ENCODE measurements at regions not wholly inside any gene's neighbourhood (a gene's known extent, or its start where the extent isn't known, plus 50 kb on each side); places are given as distances from the start of the nearest gene placed in this dataset.

- Histone ChIP-seq H3K4me3 (no peak overlapping the region), H3K27ac (no peak overlapping the region), H3K4me1 (replicated peaks in 1 of 2) (no peaks in the 10 kb centered on the region)
- WGBS, 10 experiments, result 0 to 91% (median 82%) methylated on average over 1 to 2 of the region's 2 CpGs; no CpG with 5 or more reads in 1 of the 10 experiments
- in situ Hi-C loops (cut with MboI; ENCODE audit: low pct_unique_long_range_greater_than_20kb in 2 of 9, low sequenced_read_pairs in 9 of 9, unreplicated experiment in 9 of 9), result no loop called here
- ATAC-seq (replicated peaks in 6 of 8), result peak in 7 of 8 experiments; percentile 72 to 95 (median 87)
These were observed 672.9 kb upstream of the PTBP2 start for GRCh38 chr1:96048572-96049212.

DNA sequence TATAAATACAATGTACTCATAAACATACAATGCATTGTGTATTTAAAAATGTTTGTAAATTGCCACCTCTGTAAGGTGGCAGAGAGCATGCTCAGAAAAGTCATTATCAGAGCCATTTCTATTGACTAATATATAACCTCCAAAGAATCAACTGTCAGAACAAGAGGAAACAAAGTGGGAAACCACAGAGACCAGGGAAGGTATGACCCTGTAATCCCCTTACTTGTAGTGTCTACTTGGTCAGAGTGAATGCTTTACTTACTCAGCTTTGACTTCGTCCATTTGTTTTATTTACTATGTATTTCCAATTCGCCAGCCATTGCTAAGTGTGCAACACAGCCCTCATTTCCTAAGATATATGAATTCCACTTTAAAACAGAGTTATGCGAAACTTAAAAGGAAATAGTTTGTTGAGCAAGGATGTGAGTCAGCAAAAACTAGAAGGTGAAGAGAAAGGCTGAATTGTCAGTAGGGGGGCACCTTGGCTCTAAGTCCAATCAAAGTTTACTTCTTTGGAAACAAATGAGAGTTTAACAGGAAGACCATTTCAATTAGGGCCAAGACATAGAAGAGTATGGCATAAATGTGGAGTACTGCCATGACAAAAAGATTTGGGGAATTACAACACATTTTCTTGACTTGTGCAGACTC lies 671.7 kb upstream of the PTBP2 start:
- Histone ChIP-seq H3K27ac (no peak overlapping the region), H3K4me1 (replicated peaks in 1 of 2) (no peaks in the 10 kb centered on the region), H3K4me3 (no peak overlapping the region)
- no peak for ATAC-seq (replicated peaks in 6 of 8)
- WGBS, 10 experiments, result 30 to 100% (median 93%) methylated on average over 1 to 3 of the region's 3 CpGs; no CpG with 5 or more reads in 1 of the 10 experiments
- in situ Hi-C loops (cut with MboI; ENCODE audit: low pct_unique_long_range_greater_than_20kb in 2 of 9, low sequenced_read_pairs in 9 of 9, unreplicated experiment in 9 of 9), result no loop called here

DNA sequence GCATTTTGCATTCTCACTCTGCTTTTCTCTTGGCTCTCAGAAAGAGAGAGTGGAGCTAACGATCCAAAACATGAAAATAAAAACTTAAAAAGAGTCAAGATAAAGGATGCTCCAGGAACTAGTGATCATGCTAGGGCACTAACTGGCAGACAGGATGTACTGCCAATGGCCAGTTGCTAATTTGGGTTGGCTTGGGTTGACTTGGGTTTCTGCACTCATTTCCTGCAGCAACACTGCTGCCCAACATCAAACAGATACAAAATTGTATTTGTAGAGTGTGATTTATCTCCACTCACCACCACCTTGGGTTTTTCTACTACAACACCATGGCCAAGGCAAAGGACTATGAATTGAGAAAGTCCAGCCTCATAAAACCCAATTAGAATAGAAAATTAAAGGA lies 662.3 kb upstream of the PTBP2 start:
- H3K4me3 ChIP-seq, result no peak overlapping the region
- ATAC-seq (replicated peaks in 6 of 8), result no peak
- in situ Hi-C loops (cut with MboI; ENCODE audit: low pct_unique_long_range_greater_than_20kb in 2 of 9, low sequenced_read_pairs in 9 of 9, unreplicated experiment in 9 of 9), result no loop called here
- H3K27ac ChIP-seq, result no peak overlapping the region
- H3K4me1 ChIP-seq (replicated peaks in 1 of 2), result no peaks in the 10 kb centered on the region
- 0 to 93% (median 56%) methylated on average over 1 of the region's 1 CpG for WGBS, 10 experiments

DNA sequence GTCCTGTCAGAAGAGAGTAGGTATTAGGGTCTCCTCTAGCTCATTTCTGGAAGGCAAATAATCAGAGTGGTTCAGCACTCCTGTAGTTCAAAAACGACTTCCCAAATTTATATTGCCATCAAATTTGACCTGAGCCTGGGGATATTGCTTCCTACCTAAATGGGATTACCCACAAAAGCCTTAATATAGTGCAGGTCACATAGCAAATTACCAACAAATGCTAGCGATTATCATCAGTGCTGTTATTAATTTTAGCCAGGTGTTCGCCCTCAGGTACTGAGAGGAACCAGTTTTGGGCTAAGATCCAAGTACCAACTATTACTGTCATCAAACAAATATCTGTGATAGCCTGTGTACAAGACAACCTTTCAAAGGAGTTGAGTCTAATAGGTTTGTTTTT lies 661.8 kb upstream of the PTBP2 start:
- Histone ChIP-seq H3K27ac (no peak overlapping the region), H3K4me1 (replicated peaks in 1 of 2) (no peaks in the 10 kb centered on the region), H3K4me3 (no peak overlapping the region)
- no peak for ATAC-seq (replicated peaks in 6 of 8)
- in situ Hi-C loops (cut with MboI; ENCODE audit: low pct_unique_long_range_greater_than_20kb in 2 of 9, low sequenced_read_pairs in 9 of 9, unreplicated experiment in 9 of 9), result no loop called here
- whole genome bisulfite sequencing, 10 experiments, result 0 to 100% (median 80%) methylated on average over 1 to 3 of the region's 3 CpGs; no CpG with 5 or more reads in 1 of the 10 experiments

DNA sequence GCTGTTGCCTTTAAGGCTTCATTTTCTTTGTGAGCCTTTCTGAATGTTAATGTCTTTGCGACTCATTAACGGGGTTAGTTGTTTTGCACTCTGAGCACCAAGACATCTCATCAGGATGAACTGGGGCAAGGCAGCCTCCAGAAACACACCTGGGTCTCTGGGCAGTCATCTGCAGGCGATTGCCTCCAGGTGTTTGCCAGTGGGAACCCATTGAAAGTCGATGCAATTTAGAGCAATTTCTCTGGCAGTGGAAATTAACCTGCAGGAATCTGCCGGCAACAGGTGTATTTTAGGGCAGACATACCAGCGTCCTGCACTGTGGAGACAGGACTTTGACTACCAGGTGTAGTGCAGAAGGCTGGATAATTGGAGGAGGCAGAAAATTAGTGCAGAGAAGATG lies 661.0 kb upstream of the PTBP2 start:
- Histone ChIP-seq H3K4me1 (replicated peaks in 1 of 2) (no peaks in the 10 kb centered on the region), H3K27ac (no peak overlapping the region), H3K4me3 (no peak overlapping the region)
- no peak for ATAC-seq (replicated peaks in 6 of 8)
- in situ Hi-C loops (cut with MboI; ENCODE audit: low pct_unique_long_range_greater_than_20kb in 2 of 9, low sequenced_read_pairs in 9 of 9, unreplicated experiment in 9 of 9), result no loop called here
- 17 to 57% (median 31%) methylated on average over 1 to 6 of the region's 6 CpGs; no CpG with 5 or more reads in 3 of the 10 experiments for WGBS, 10 experiments

GRCh38 chr1:96072021-96072420 lies 649.6 kb upstream of the PTBP2 start:
- Histone ChIP-seq H3K4me1 (replicated peaks in 1 of 2) (peaks cover 5 to 16% of the 10 kb centered on the region in 2 donors), H3K27ac (no peak overlapping the region), H3K4me3 (no peak overlapping the region)
- in situ Hi-C loops (cut with MboI; ENCODE audit: low pct_unique_long_range_greater_than_20kb in 2 of 9, low sequenced_read_pairs in 9 of 9, unreplicated experiment in 9 of 9), result no loop called here
- peak in 2 of 8 experiments; percentile 28 to 43 for ATAC-seq (replicated peaks in 6 of 8)
- WGBS, 10 experiments, result 14 to 100% (median 94%) methylated on average over 1 to 3 of the region's 3 CpGs

GRCh38 chr1:96073100-96073499 lies 648.5 kb upstream of the PTBP2 start:
- peaks cover 5 to 16% of the 10 kb centered on the region in 2 donors for H3K4me1 ChIP-seq (replicated peaks in 1 of 2)
- H3K4me3 ChIP-seq, result no peak overlapping the region
- WGBS, 10 experiments, result 80 to 100% (median 100%) methylated on average over 1 of the region's 1 CpG; no CpG with 5 or more reads in 4 of the 10 experiments
- no peak for ATAC-seq (replicated peaks in 6 of 8)
- in situ Hi-C loops (cut with MboI; ENCODE audit: low pct_unique_long_range_greater_than_20kb in 2 of 9, low sequenced_read_pairs in 9 of 9, unreplicated experiment in 9 of 9), result no loop called here
- no peak overlapping the region for H3K27ac ChIP-seq

- Histone ChIP-seq H3K4me3 (no peak overlapping the region), H3K27ac (no peak overlapping the region), H3K4me1 (replicated peaks in 1 of 2) (peaks cover 5 to 16% of the 10 kb centered on the region in 2 donors)
- in situ Hi-C loops (cut with MboI; ENCODE audit: low pct_unique_long_range_greater_than_20kb in 2 of 9, low sequenced_read_pairs in 9 of 9, unreplicated experiment in 9 of 9), result no loop called here
- peak in 2 of 8 experiments; percentile 49 to 50 for ATAC-seq (replicated peaks in 6 of 8)
- 0 to 100% (median 63%) methylated on average over 1 to 2 of the region's 2 CpGs; no CpG with 5 or more reads in 1 of the 10 experiments for WGBS, 10 experiments
These were observed 647.2 kb upstream of the PTBP2 start for GRCh38 chr1:96074422-96074821.

GRCh38 chr1:96074876-96075577 lies 646.6 kb upstream of the PTBP2 start:
- H3K27ac ChIP-seq, result no peak overlapping the region
- peak in 4 of 8 experiments; percentile 16 to 78 (median 71) for ATAC-seq (replicated peaks in 6 of 8)
- no peak overlapping the region for H3K4me3 ChIP-seq
- in situ Hi-C loops (cut with MboI; ENCODE audit: low pct_unique_long_range_greater_than_20kb in 2 of 9, low sequenced_read_pairs in 9 of 9, unreplicated experiment in 9 of 9), result no loop called here
- H3K4me1 ChIP-seq (replicated peaks in 1 of 2), result peaks cover 5 to 16% of the 10 kb centered on the region in 2 donors
- 12 to 68% (median 55%) methylated on average over 2 to 5 of the region's 5 CpGs for WGBS, 10 experiments

DNA sequence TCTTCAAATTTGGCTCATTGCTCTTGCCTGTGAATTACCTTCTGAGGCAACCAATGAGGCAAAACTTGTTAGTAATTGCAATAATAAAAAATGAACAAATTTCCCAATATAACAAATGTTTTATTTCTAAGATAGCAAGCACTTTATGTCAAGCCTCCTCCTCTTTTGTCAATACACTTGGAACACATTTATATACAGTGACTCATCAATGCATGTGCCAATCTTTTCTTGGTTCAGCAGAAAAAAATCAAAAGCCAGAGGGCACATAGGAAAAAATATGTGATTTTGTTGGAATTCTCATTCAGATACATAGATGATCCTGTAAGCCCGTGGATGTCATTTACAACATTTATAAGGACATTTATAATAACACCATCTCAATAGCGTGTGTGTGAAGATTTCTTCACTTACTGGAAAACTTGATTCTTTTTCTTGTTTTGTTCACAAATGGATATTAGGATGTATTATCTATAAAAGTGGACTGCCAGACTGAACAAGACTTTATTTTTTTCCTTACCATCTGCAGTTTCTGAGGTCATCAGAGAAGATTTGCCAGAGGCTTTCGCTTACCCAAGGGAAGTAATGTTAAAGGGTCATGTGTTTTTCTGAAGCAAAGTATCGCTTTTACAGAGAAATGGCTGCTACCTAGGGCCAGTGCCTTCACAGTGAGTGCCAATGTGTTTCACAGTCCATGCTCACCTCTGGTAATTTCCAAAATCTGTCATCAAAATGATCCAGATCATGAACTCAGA lies 645.7 kb upstream of the PTBP2 start:
- Histone ChIP-seq H3K27ac (no peak overlapping the region), H3K4me1 (replicated peaks in 1 of 2) (peaks cover 5 to 16% of the 10 kb centered on the region in 2 donors), H3K4me3 (no peak overlapping the region)
- peak in 4 of 8 experiments; percentile 2 to 51 (median 10) for ATAC-seq (replicated peaks in 6 of 8)
- in situ Hi-C loops (cut with MboI; ENCODE audit: low pct_unique_long_range_greater_than_20kb in 2 of 9, low sequenced_read_pairs in 9 of 9, unreplicated experiment in 9 of 9), result no loop called here
- WGBS, 10 experiments, result 15 to 94% (median 83%) methylated on average over 1 to 4 of the region's 4 CpGs; no CpG with 5 or more reads in 3 of the 10 experiments

DNA sequence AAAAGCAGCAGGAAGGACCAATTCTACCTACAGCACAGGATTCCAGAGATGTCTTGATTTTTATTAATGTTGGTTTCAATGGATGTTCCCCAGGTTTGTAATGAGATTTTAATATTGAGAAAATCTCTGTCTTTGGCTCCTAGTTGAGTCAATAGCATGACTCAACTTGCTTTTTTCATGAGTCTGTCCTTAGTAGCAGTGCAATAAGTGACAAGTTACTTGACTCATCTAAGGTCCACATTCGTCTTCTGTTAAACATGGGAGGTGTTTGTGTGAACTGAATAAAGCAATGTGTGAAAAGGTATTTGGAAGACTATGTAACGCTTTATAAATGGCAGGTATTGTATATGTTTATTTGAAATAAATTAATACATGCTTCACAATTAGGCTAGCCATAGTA lies 645.0 kb upstream of the PTBP2 start:
- in situ Hi-C loops (cut with MboI; ENCODE audit: low pct_unique_long_range_greater_than_20kb in 2 of 9, low sequenced_read_pairs in 9 of 9, unreplicated experiment in 9 of 9), result no loop called here
- peaks cover 5 to 16% of the 10 kb centered on the region in 2 donors for H3K4me1 ChIP-seq (replicated peaks in 1 of 2)
- no peak overlapping the region for H3K27ac ChIP-seq
- H3K4me3 ChIP-seq, result no peak overlapping the region
- WGBS, 10 experiments, result 37 to 100% (median 88%) methylated on average over 1 to 2 of the region's 2 CpGs
- peak in 5 of 8 experiments; percentile 30 to 74 (median 38) for ATAC-seq (replicated peaks in 6 of 8)

GRCh38 chr1:96079581-96079980 lies 642.0 kb upstream of the PTBP2 start:
- in situ Hi-C loops (cut with MboI; ENCODE audit: low pct_unique_long_range_greater_than_20kb in 2 of 9, low sequenced_read_pairs in 9 of 9, unreplicated experiment in 9 of 9), result no loop called here
- H3K27ac ChIP-seq, result no peak overlapping the region
- ATAC-seq (replicated peaks in 6 of 8), result no peak
- peaks cover 5 to 16% of the 10 kb centered on the region in 2 donors for H3K4me1 ChIP-seq (replicated peaks in 1 of 2)
- WGBS, 10 experiments, result 30 to 100% (median 95%) methylated on average over 1 of the region's 1 CpG; no CpG with 5 or more reads in 2 of the 10 experiments
- H3K4me3 ChIP-seq, result no peak overlapping the region

- no peak for ATAC-seq (replicated peaks in 6 of 8)
- H3K4me3 ChIP-seq, result no peak overlapping the region
- peaks cover 0 to 4% of the 10 kb centered on the region in 2 donors for H3K4me1 ChIP-seq (replicated peaks in 1 of 2)
- no peak overlapping the region for H3K27ac ChIP-seq
- 20 to 100% (median 80%) methylated on average over 1 to 5 of the region's 5 CpGs; no CpG with 5 or more reads in 2 of the 10 experiments for WGBS, 10 experiments
- in situ Hi-C loops (cut with MboI; ENCODE audit: low pct_unique_long_range_greater_than_20kb in 2 of 9, low sequenced_read_pairs in 9 of 9, unreplicated experiment in 9 of 9), result no loop called here
These were observed 640.7 kb upstream of the PTBP2 start for GRCh38 chr1:96080925-96081324.

Measured in motor neuron (in vitro differentiated cells).